HepG2 (cell line): ENCODE measurements at regions not wholly inside any gene's neighbourhood (a gene's known extent, or its start where the extent isn't known, plus 50 kb on each side); places are given as distances from the start of the nearest gene placed in this dataset.

Experiments used
- JUNB ChIP-seq: sonication (generic); formaldehyde crosslinking; IDR thresholded peaks from 2 replicates; pipeline ENCODE4 v1.8.0; 2022; ENCODE audit warnings: missing genetic modification reagents, mild to moderate bottlenecking, borderline replicate concordance
- KDM6A ChIP-seq: IDR thresholded peaks from 2 replicates; pipeline ENCODE4 v1.6.1; 2016; ENCODE audit warnings: low read depth
- ZFP1 ChIP-seq: IDR thresholded peaks from 2 replicates; pipeline ENCODE4 v1.6.1; 2016
- ZNF256 ChIP-seq: sonication (generic); formaldehyde crosslinking; conservative IDR thresholded peaks from 2 replicates; pipeline ENCODE4 v1.4.0; 2020; ENCODE audit warnings: missing genetic modification reagents
- ZNF614 ChIP-seq: IDR thresholded peaks from 2 replicates; pipeline ENCODE4 v1.6.1; 2018; ENCODE audit warnings: missing biosample characterization, missing genetic modification reagents, inconsistent platforms, borderline replicate concordance
- TF ChIP-seq, protein P1 (sequence below): sonication (generic); formaldehyde crosslinking; IDR thresholded peaks from 2 replicates; pipeline ENCODE4 v1.9.0; 2021; ENCODE audit warnings: mild to moderate bottlenecking, missing genetic modification reagents
- TF ChIP-seq, protein P2 (sequence below): sonication (generic); formaldehyde crosslinking; conservative IDR thresholded peaks from 2 replicates; pipeline ENCODE4 v1.4.0; 2020; ENCODE audit warnings: missing genetic modification reagents
- TF ChIP-seq, protein P3 (sequence below): sonication (generic); formaldehyde crosslinking; IDR thresholded peaks from 2 replicates; pipeline ENCODE4 v1.9.0; 2021; ENCODE audit warnings: missing genetic modification reagents, borderline replicate concordance

DNA sequence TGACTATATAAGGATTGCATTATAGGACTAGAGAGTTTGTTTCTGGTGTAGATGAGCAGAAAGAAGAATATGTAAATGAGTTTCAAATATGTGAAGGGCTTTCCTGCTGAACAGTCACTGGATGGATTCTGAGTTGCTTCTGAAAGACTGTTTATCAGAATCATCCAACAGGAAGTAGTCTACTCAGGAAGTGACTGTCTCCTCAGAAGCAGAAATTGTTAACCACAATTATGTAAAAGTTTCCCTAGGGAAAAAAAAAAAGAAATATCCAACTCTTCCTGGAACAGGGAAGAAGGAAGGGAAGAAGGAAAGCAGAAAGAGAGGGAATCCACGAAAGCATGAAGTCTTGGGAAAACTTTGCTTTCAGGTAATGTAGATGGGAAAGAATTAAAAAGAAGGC is 138.9 kb downstream of the TENT5A start (continued):
- TF ChIP-seq, protein P1, sequence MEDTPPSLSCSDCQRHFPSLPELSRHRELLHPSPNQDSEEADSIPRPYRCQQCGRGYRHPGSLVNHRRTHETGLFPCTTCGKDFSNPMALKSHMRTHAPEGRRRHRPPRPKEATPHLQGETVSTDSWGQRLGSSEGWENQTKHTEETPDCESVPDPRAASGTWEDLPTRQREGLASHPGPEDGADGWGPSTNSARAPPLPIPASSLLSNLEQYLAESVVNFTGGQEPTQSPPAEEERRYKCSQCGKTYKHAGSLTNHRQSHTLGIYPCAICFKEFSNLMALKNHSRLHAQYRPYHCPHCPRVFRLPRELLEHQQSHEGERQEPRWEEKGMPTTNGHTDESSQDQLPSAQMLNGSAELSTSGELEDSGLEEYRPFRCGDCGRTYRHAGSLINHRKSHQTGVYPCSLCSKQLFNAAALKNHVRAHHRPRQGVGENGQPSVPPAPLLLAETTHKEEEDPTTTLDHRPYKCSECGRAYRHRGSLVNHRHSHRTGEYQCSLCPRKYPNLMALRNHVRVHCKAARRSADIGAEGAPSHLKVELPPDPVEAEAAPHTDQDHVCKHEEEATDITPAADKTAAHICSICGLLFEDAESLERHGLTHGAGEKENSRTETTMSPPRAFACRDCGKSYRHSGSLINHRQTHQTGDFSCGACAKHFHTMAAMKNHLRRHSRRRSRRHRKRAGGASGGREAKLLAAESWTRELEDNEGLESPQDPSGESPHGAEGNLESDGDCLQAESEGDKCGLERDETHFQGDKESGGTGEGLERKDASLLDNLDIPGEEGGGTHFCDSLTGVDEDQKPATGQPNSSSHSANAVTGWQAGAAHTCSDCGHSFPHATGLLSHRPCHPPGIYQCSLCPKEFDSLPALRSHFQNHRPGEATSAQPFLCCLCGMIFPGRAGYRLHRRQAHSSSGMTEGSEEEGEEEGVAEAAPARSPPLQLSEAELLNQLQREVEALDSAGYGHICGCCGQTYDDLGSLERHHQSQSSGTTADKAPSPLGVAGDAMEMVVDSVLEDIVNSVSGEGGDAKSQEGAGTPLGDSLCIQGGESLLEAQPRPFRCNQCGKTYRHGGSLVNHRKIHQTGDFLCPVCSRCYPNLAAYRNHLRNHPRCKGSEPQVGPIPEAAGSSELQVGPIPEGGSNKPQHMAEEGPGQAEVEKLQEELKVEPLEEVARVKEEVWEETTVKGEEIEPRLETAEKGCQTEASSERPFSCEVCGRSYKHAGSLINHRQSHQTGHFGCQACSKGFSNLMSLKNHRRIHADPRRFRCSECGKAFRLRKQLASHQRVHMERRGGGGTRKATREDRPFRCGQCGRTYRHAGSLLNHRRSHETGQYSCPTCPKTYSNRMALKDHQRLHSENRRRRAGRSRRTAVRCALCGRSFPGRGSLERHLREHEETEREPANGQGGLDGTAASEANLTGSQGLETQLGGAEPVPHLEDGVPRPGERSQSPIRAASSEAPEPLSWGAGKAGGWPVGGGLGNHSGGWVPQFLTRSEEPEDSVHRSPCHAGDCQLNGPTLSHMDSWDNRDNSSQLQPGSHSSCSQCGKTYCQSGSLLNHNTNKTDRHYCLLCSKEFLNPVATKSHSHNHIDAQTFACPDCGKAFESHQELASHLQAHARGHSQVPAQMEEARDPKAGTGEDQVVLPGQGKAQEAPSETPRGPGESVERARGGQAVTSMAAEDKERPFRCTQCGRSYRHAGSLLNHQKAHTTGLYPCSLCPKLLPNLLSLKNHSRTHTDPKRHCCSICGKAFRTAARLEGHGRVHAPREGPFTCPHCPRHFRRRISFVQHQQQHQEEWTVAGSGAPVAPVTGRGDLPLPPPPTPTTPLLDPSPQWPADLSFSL (CRISPR knock-in tag) = no peak
- TF ChIP-seq ZFP1 (no peak), ZNF614 (CRISPR knock-in tag) (no peak), ZNF256 (CRISPR knock-in tag) (no peak), JUNB (CRISPR knock-in tag) (no peak), KDM6A (CRISPR knock-in tag) (no peak)
- TF ChIP-seq, protein P2, sequence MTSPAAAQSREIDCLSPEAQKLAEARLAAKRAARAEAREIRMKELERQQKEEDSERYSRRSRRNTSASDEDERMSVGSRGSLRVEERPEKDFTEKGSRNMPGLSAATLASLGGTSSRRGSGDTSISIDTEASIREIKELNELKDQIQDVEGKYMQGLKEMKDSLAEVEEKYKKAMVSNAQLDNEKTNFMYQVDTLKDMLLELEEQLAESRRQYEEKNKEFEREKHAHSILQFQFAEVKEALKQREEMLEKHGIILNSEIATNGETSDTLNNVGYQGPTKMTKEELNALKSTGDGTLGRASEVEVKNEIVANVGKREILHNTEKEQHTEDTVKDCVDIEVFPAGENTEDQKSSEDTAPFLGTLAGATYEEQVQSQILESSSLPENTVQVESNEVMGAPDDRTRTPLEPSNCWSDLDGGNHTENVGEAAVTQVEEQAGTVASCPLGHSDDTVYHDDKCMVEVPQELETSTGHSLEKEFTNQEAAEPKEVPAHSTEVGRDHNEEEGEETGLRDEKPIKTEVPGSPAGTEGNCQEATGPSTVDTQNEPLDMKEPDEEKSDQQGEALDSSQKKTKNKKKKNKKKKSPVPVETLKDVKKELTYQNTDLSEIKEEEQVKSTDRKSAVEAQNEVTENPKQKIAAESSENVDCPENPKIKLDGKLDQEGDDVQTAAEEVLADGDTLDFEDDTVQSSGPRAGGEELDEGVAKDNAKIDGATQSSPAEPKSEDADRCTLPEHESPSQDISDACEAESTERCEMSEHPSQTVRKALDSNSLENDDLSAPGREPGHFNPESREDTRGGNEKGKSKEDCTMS (CRISPR knock-in tag) = no peak
- TF ChIP-seq, protein P3, sequence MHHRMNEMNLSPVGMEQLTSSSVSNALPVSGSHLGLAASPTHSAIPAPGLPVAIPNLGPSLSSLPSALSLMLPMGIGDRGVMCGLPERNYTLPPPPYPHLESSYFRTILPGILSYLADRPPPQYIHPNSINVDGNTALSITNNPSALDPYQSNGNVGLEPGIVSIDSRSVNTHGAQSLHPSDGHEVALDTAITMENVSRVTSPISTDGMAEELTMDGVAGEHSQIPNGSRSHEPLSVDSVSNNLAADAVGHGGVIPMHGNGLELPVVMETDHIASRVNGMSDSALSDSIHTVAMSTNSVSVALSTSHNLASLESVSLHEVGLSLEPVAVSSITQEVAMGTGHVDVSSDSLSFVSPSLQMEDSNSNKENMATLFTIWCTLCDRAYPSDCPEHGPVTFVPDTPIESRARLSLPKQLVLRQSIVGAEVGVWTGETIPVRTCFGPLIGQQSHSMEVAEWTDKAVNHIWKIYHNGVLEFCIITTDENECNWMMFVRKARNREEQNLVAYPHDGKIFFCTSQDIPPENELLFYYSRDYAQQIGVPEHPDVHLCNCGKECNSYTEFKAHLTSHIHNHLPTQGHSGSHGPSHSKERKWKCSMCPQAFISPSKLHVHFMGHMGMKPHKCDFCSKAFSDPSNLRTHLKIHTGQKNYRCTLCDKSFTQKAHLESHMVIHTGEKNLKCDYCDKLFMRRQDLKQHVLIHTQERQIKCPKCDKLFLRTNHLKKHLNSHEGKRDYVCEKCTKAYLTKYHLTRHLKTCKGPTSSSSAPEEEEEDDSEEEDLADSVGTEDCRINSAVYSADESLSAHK (CRISPR knock-in tag) = no peak
